Dendritic cell treated with granulocyte-macrophage colony-stimulating factor and Interleukin-4, amounts not matched to agents 40 ng/mL and 50 ng/mL, for 4 days (primary cell): ENCODE measurements at regions not wholly inside any gene's neighbourhood (a gene's known extent, or its start where the extent isn't known, plus 50 kb on each side); places are given as distances from the start of the nearest gene placed in this dataset.

ENCODE experiments used
- H3K27ac Mint-ChIP-seq: one replicate; pipeline ENCODE4 v1.8.0; 2022; ENCODE audit warnings: mild to moderate bottlenecking, mixed read lengths
- H3K27me3 Mint-ChIP-seq: one replicate; pipeline ENCODE4 v1.8.0; 2022; ENCODE audit warnings: mild to moderate bottlenecking, mixed read lengths
- H3K36me3 Mint-ChIP-seq: one replicate; pipeline ENCODE4 v1.8.0; 2022; ENCODE audit warnings: low read depth, mixed read lengths
- H3K4me1 Mint-ChIP-seq: one replicate; pipeline ENCODE4 v1.8.0; 2022; ENCODE audit warnings: low read depth, mixed read lengths
- H3K4me3 Mint-ChIP-seq: one replicate; pipeline ENCODE4 v1.8.0; 2022; ENCODE audit warnings: mild to moderate bottlenecking, moderate library complexity, mixed read lengths
- H3K9me3 Mint-ChIP-seq: one replicate; pipeline ENCODE4 v1.8.0; 2022; ENCODE audit warnings: mixed read lengths
- intact Hi-C: fragments of 100-400 bp; cut with micrococcal nuclease; formaldehyde crosslinking; loops from one replicate; pipeline ENCODE4 v1.15.0; 2022

DNA sequence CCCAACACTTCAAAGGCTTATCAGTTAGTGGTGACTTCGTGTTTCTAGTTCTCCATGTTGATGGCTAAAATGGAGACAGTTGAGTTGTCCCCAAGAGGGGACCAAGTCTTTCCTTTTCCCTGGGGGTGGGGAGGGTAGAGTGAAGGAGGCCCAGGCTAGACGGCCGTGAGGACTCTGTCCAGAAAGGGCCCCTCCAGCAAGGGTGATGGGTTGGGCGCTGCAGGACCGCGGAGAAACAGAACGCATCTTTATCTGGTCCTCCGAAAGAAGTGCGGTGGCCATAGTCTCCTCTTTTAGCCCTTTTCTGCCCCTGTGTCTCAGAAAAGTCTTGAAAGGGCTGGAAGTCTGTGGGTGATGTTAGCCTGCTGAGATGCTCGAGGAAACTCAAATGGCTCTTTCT lies 153.2 kb downstream of the GLI2 start:
- no peak overlapping the region for H3K4me3 Mint-ChIP-seq

GRCh38 chr2:120889936-120890335 lies 154.3 kb downstream of the GLI2 start:
- Mint-ChIP-seq H3K4me1 (no peaks in the 10 kb centered on the region), H3K27ac (no peak overlapping the region), H3K36me3 (no peaks in the 10 kb centered on the region), H3K27me3 (no peaks in the 10 kb centered on the region), H3K4me3 (no peak overlapping the region), H3K9me3 (no peaks in the 10 kb centered on the region)
- intact Hi-C loops: no loop called here

More for the DNA sequence above, 153.2 kb downstream of the GLI2 start:
- no peaks in the 10 kb centered on the region for H3K36me3 Mint-ChIP-seq
- H3K9me3 Mint-ChIP-seq: no peaks in the 10 kb centered on the region
- intact Hi-C loops: no loop called here
- no peak overlapping the region for H3K27ac Mint-ChIP-seq
- no peaks in the 10 kb centered on the region for H3K27me3 Mint-ChIP-seq
- H3K4me1 Mint-ChIP-seq: no peaks in the 10 kb centered on the region

DNA sequence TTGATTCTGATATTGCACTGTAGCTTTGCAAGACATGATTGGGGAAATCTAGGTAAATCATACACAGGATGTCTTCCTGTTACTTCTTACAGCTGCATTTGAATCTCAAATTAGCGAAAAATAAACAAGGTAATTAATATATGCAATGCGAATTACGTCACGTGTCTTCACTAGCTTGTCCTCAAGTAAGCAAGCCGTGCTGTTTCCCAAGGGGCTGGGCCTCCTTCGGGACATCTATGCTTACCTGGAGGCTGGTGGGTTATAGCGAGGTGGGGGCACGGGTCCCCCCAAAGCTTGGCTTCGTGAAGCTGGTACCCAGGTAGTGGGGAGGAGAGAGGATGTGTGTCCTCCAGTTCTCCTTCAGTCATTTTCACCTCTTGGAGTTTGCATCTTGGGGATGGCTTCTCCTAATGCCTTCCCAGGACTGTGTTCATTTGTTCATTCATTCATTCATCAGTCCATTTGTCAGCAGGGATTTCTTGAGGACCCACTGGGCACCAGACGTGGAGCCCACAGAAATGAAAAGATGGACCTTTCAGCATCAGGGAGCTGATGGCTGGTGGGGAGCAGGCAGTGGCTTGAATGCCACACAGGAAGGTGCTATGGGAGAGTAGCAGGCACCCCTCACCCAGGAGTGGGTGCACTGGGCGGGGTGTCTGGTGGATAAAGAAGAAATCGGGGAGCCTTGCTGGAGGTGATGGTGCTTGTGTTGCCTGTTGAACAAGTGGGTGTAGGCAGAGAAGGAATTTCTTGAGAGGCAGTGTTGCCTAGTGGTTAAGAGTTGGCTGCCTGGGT lies 155.1 kb downstream of the GLI2 start:
- H3K27me3 Mint-ChIP-seq: no peaks in the 10 kb centered on the region
- H3K4me1 Mint-ChIP-seq: no peaks in the 10 kb centered on the region
- H3K4me3 Mint-ChIP-seq: no peak overlapping the region
- H3K36me3 Mint-ChIP-seq: no peaks in the 10 kb centered on the region
- intact Hi-C loops: no loop called here
- no peaks in the 10 kb centered on the region for H3K9me3 Mint-ChIP-seq
- H3K27ac Mint-ChIP-seq: no peak overlapping the region

DNA sequence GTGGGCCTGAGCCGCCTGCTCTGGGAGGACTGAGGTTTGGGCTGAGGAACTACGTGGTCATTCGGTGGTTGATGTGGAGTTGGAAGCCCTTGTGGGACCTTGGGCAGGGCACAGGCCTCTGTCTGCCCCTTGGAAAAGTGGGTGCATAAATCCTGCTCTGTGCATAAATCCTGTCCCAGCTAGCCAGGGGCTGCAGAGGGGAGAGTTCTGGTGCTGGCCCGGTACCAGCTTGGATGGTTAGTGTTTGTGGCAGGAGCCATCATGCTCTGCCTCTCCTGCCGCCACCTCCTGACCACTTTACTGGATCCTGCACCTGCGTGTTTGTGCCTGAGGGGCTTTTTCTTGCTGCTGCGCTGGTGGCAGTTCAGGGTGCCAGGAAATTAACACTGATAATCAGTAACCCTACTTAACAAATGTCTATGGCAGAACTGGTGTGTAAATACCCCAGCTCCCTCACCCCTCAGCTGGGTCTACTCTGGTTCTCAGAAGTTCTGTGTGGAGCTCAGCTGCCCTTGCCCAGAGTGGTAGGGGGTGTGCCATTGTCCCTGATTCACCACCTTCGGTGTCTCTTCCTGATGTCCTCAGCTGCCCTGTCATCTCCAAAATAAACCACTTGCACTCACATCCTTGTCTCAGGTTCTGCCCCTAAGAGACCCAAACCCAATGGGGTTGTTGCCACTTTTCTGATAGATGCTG lies 156.8 kb downstream of the GLI2 start:
- Mint-ChIP-seq H3K4me3 (no peak overlapping the region), H3K27me3 (no peaks in the 10 kb centered on the region), H3K27ac (no peak overlapping the region), H3K4me1 (no peaks in the 10 kb centered on the region), H3K9me3 (no peaks in the 10 kb centered on the region), H3K36me3 (no peaks in the 10 kb centered on the region)
- intact Hi-C loops: no loop called here

DNA sequence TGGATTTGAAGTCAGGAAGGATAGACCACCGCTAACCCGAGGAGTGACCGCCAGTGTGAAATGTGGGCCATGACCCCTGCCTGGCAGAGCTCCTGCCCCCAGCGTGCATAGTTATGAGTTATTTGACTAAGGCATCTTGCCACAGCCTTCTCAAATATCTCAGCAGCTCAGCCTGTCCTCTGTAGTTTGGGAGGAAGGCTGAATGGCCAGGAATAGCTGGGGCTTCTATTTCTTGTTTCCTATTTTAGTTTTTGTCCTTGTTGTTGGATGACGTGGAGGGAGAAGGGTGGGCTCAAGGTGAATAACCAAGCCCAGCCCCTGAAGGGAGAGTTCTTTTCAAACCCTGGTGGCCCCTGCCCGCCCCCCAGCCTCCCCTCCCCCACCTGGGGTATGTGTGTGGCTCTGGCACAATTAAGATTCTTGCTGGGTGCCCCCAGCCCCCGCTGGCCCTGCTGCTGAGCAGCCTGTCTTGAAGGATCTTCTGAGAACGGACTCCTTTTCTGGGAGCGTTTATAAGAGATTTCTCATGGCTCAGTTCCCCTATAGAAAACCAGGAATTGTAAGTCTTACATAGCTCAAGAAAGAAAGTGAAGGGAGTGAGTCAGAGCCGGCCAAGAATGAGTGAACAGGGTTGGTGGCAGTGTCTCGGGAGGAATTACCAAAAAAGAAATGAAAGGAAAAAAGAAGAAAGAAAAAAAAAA lies 157.4 kb downstream of the GLI2 start:
- Mint-ChIP-seq H3K27me3 (no peaks in the 10 kb centered on the region), H3K4me3 (no peak overlapping the region), H3K27ac (no peak overlapping the region), H3K4me1 (no peaks in the 10 kb centered on the region), H3K9me3 (no peaks in the 10 kb centered on the region), H3K36me3 (no peaks in the 10 kb centered on the region)
- intact Hi-C loops: no loop called here

- no peaks in the 10 kb centered on the region for H3K4me1 Mint-ChIP-seq
- intact Hi-C loops: no loop called here
- H3K27me3 Mint-ChIP-seq: no peaks in the 10 kb centered on the region
- no peaks in the 10 kb centered on the region for H3K9me3 Mint-ChIP-seq
- no peaks in the 10 kb centered on the region for H3K36me3 Mint-ChIP-seq
- no peak overlapping the region for H3K4me3 Mint-ChIP-seq
- no peak overlapping the region for H3K27ac Mint-ChIP-seq
Observed at GRCh38 chr2:120893811-120894584, 158.3 kb downstream of the GLI2 start.

GRCh38 chr2:120894966-120895365 lies 159.3 kb downstream of the GLI2 start:
- Mint-ChIP-seq H3K4me3 (no peak overlapping the region), H3K9me3 (no peaks in the 10 kb centered on the region), H3K27me3 (no peaks in the 10 kb centered on the region), H3K27ac (no peak overlapping the region), H3K36me3 (no peaks in the 10 kb centered on the region), H3K4me1 (no peaks in the 10 kb centered on the region)
- intact Hi-C loops: no loop called here

GRCh38 chr2:120896126-120896525 lies 160.5 kb downstream of the GLI2 start:
- no peaks in the 10 kb centered on the region for H3K36me3 Mint-ChIP-seq
- intact Hi-C loops: no loop called here
- H3K4me1 Mint-ChIP-seq: no peaks in the 10 kb centered on the region
- H3K27me3 Mint-ChIP-seq: no peaks in the 10 kb centered on the region
- no peaks in the 10 kb centered on the region for H3K9me3 Mint-ChIP-seq
- no peak overlapping the region for H3K27ac Mint-ChIP-seq
- H3K4me3 Mint-ChIP-seq: no peak overlapping the region

DNA sequence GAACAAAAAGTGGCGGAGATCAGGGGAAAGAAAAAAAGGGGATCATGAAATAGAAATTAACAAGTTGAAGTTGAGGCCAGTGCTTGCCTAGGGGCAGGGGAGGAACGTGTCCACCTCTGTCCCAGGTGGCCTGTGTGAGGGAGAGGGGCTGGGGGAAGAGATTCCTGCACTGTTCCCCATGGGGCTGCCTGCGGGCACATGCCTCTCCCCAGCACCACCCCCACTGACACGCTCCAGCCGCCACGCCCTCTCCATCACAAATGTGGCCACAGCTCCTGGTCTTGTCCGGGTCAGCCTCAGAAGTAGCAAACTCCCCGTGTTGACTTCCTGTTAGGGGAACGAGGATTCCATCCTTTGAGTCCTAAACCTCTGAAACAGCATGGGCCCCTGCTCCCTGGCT lies 161.2 kb downstream of the GLI2 start:
- H3K36me3 Mint-ChIP-seq: no peaks in the 10 kb centered on the region
- no peak overlapping the region for H3K27ac Mint-ChIP-seq
- H3K9me3 Mint-ChIP-seq: no peaks in the 10 kb centered on the region
- no peak overlapping the region for H3K4me3 Mint-ChIP-seq
- H3K27me3 Mint-ChIP-seq: no peaks in the 10 kb centered on the region
- no peaks in the 10 kb centered on the region for H3K4me1 Mint-ChIP-seq
- intact Hi-C loops: no loop called here

DNA sequence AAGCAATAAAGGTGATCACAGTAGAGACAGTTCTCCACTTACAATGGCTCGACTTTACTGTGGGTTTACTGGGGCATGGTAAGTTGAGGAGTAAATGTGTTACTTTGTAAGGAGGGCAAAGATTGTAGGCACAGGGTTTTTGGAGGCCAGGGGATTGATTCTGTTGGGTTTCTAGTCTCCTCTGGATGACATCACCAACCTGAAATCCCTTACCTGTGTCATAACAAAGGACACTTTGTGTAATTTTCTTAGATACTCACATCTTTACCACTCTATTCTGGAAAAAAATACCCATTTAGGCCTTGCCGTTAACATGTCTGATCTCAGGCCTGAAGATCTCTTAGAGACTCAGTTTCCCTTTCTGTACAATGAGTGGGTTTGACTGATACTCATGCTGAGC lies 161.7 kb downstream of the GLI2 start:
- no peak overlapping the region for H3K4me3 Mint-ChIP-seq
- H3K9me3 Mint-ChIP-seq: no peaks in the 10 kb centered on the region
- H3K36me3 Mint-ChIP-seq: no peaks in the 10 kb centered on the region
- no peak overlapping the region for H3K27ac Mint-ChIP-seq
- intact Hi-C loops: no loop called here
- peaks cover 1% of the 10 kb centered on the region for H3K27me3 Mint-ChIP-seq
- no peaks in the 10 kb centered on the region for H3K4me1 Mint-ChIP-seq

DNA sequence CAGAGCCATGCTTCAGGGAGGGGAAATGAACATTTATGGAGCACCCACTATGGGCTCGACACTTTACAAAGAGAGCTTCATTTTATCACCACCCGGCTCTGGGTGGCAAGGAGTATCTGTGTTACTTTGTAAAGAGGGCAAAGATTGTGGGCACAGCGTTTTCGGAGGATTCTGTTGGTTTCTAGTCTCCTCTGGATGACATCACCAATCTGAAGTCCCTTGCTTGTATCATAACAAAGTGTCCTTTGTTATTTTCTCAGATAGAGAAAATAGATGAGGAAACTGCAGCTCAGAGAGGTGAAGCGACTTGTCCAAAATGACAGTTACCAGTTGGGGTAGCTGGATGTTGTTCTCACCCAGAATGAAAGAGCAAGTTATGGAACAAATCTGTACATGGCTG lies 162.8 kb downstream of the GLI2 start:
- no peak overlapping the region for H3K4me3 Mint-ChIP-seq
- H3K4me1 Mint-ChIP-seq: no peaks in the 10 kb centered on the region
- H3K36me3 Mint-ChIP-seq: no peaks in the 10 kb centered on the region
- H3K27me3 Mint-ChIP-seq: peaks cover 3% of the 10 kb centered on the region
- intact Hi-C loops: no loop called here
- no peaks in the 10 kb centered on the region for H3K9me3 Mint-ChIP-seq
- no peak overlapping the region for H3K27ac Mint-ChIP-seq

- intact Hi-C loops: no loop called here
- Mint-ChIP-seq H3K27me3 (peaks cover 3% of the 10 kb centered on the region), H3K27ac (no peak overlapping the region), H3K36me3 (no peaks in the 10 kb centered on the region), H3K4me1 (no peaks in the 10 kb centered on the region), H3K4me3 (no peak overlapping the region), H3K9me3 (no peaks in the 10 kb centered on the region)
Observed at GRCh38 chr2:120898961-120899750, 163.5 kb downstream of the GLI2 start.

DNA sequence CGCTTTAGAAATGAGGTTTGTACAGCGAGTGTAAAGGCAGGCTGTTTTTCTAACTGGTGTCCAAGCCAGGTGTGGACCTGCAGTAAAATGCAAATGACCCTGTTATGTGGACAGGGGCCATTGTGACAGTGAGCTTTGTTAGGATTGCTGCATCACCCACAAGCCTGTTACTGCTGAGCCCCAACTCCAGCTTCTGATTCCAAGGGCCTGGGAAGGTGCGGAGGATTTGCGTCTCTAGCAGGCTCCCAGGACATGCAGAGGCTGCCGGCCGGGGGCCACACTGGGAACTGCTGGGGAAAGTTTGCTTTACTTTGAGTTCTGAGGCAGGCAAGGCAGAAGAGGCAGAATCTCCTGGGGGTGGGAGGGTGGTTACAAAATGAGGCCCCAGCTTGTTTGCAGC lies 164.1 kb downstream of the GLI2 start:
- no peaks in the 10 kb centered on the region for H3K36me3 Mint-ChIP-seq
- no peak overlapping the region for H3K4me3 Mint-ChIP-seq
- H3K4me1 Mint-ChIP-seq: no peaks in the 10 kb centered on the region
- no peak overlapping the region for H3K27ac Mint-ChIP-seq
- H3K27me3 Mint-ChIP-seq: peaks cover 3% of the 10 kb centered on the region
- no peaks in the 10 kb centered on the region for H3K9me3 Mint-ChIP-seq
- intact Hi-C loops: no loop called here
